GM18511 (cell line): ENCODE measurements at regions not wholly inside any gene's neighbourhood (a gene's known extent, or its start where the extent isn't known, plus 50 kb on each side); places are given as distances from the start of the nearest gene placed in this dataset.
A peak's percentile ranks its signal among the peaks of the same experiment; 100 is the strongest.
"Not testable (repeated sequence)": the region's sequence is repeated elsewhere in the genome, so short reads cannot be mapped to it uniquely, and the experiment has no call there.

Experiments
- ATAC-seq: cut with Tn5 transposase; IDR thresholded peaks from one replicate; pipeline ENCODE4 v1.9.1; 2021; ENCODE audit warnings: mild to moderate bottlenecking, moderate library complexity; ENCODE audit not compliant: unreplicated experiment

GRCh38 chr7:101679653-101680173, 50.6 kb upstream of the MYL10 start:
- ATAC-seq: not testable (repeated sequence)

- ATAC-seq: no peak
Measured at GRCh38 chr7:101680406-101681145, 51.5 kb upstream of the MYL10 start.

GRCh38 chr7:101681170-101682007, 52.3 kb upstream of the MYL10 start:
- no peak for ATAC-seq

- no peak for ATAC-seq
Measured at GRCh38 chr7:101684983-101685330, 55.9 kb upstream of the MYL10 start.

GRCh38 chr7:101686030-101686429, 56.9 kb upstream of the MYL10 start:
- no peak for ATAC-seq

GRCh38 chr7:101687081-101687480, 58.0 kb upstream of the MYL10 start:
- ATAC-seq: no peak

- no peak for ATAC-seq
Measured at GRCh38 chr7:101687791-101688182, 58.7 kb upstream of the MYL10 start.

- ATAC-seq: peak; percentile 78
Measured at GRCh38 chr7:101688183-101688831, 59.2 kb upstream of the MYL10 start.

- ATAC-seq: no peak
Measured at GRCh38 chr7:101688995-101689907, 60.2 kb upstream of the MYL10 start.

GRCh38 chr7:101690061-101690460, 61.0 kb upstream of the MYL10 start:
- no peak for ATAC-seq

GRCh38 chr7:101691822-101692384, 62.8 kb upstream of the MYL10 start:
- ATAC-seq: no peak

- no peak for ATAC-seq
Measured at GRCh38 chr7:101693498-101694091, 64.5 kb upstream of the MYL10 start.

- ATAC-seq: no peak
Measured at GRCh38 chr7:101698964-101699363, 69.9 kb upstream of the MYL10 start.

GRCh38 chr7:101699399-101699798, 70.3 kb upstream of the MYL10 start:
- no peak for ATAC-seq

GRCh38 chr7:101699881-101700823, 71.1 kb upstream of the MYL10 start:
- no peak for ATAC-seq

GRCh38 chr7:101701153-101701794, 72.2 kb upstream of the MYL10 start:
- no peak for ATAC-seq

- no peak for ATAC-seq
Measured at GRCh38 chr7:101702362-101702850, 73.3 kb upstream of the MYL10 start.

GRCh38 chr7:101705331-101705730, 76.2 kb upstream of the MYL10 start:
- ATAC-seq: no peak
